Heart left ventricle (tissue), 13 donors: ENCODE measurements at regions not wholly inside any gene's neighbourhood (a gene's known extent, or its start where the extent isn't known, plus 50 kb on each side); places are given as distances from the start of the nearest gene placed in this dataset.

Experiments
- CTCF ChIP-seq, 12 donors: fragments of 200-600 bp; sonication (generic) in 4 of 12; IDR thresholded peaks; one replicate each; pipeline versions ENCODE4 v1.5.0 to v1.8.0; 2018 to 2022; ENCODE audit warnings: antibody characterized with exemption in 12 of 12, mild to moderate bottlenecking in 5 of 12
- POLR2A ChIP-seq, 2 donors: fragments of 450-650 bp; IDR thresholded peaks; one replicate each; pipeline ENCODE4 v1.6.1; 2017; ENCODE audit warnings: antibody characterized with exemption in 2 of 2, mild to moderate bottlenecking in 2 of 2, moderate library complexity in 2 of 2
- donor health status: ischemic (EF 13 %, LVEDD 7.1; RV severe dilation, severe dysfunction).
- donor health status: DM: no; HTN: yes; CAD: no.
- donor health status: DM: no; HTN: no; CAD: no.
- donor health status: ischemic (EF 25% LVEDD 6.9; RV normal size, moderate dysfunction).
- donor health status: ischemic (EF 25% LVEDD 5.7; RV mildly dilated, moderate dysfunction).
- donor health status: ischemic (EF 35%, LVEDD 5.7; RV mildly dilated, moderate dysfunction).
- donor health status: nonischemic (EF 11% LVEDD 7.7; RV severe dilation, severe dysfunction).
- donor health status: DM: yes; HTN: yes; CAD: no.
- donor health status: PGD.
- donor health status: ischemic (EF 29% LVEDD 5.4; RV normal size, mild dysfunction).
- donor health status: nonischemic (EF 23%, LVEDD 6.1; RV moderate dilation, normal function).

GRCh38 chr2:177072090-177072489 lies 140.5 kb upstream of the HNRNPA3 start:
- no peak for TF ChIP-seq CTCF (IDR thresholded peaks at IDR 0.05)
- no peak for TF ChIP-seq POLR2A (IDR thresholded peaks at IDR 0.05)
